Left ventricle myocardium inferior (tissue), 1 donor: ENCODE measurements at regions not wholly inside any gene's neighbourhood (a gene's known extent, or its start where the extent isn't known, plus 50 kb on each side); places are given as distances from the start of the nearest gene placed in this dataset.
A peak's percentile ranks its signal among the peaks of the same experiment; 100 is the strongest.
"Not testable (repeated sequence)": the region's sequence is repeated elsewhere in the genome, so short reads cannot be mapped to it uniquely, and the experiment has no call there.

ENCODE experiments used
- DNase-seq: peaks from one replicate; pipeline ENCODE4 v3.0.0-alpha.2; 2020
- H3K27ac ChIP-seq: fragments of 200-600 bp; replicated peaks from 2 replicates; pipeline ENCODE4 v1.8.0; 2021
- H3K27me3 ChIP-seq: fragments of 200-600 bp; 2 replicates; pipeline ENCODE4 v1.8.0; 2021; ENCODE audit warnings: low read depth
- H3K36me3 ChIP-seq: fragments of 200-600 bp; 2 replicates; pipeline ENCODE4 v1.8.0; 2021
- H3K4me1 ChIP-seq: fragments of 200-600 bp; 2 replicates; pipeline ENCODE4 v1.8.0; 2021
- H3K4me3 ChIP-seq: fragments of 200-600 bp; 2 replicates; pipeline ENCODE4 v1.8.0; 2021; ENCODE audit warnings: mild to moderate bottlenecking, moderate library complexity
- H3K9me3 ChIP-seq: fragments of 200-600 bp; replicated peaks from 2 replicates; pipeline ENCODE4 v1.8.0; 2021
- CTCF ChIP-seq: fragments of 200-600 bp; IDR thresholded peaks from 2 replicates; pipeline ENCODE4 v1.8.0; 2021; ENCODE audit warnings: antibody characterized with exemption, mild to moderate bottlenecking, borderline replicate concordance
- intact Hi-C: fragments of 100-400 bp; cut with micrococcal nuclease; formaldehyde crosslinking; loops from one replicate; pipeline ENCODE4 v1.11.0; 2022
- donor health status: DM: no; HTN: yes; CAD: no; lungs with severe emphysema.

DNA sequence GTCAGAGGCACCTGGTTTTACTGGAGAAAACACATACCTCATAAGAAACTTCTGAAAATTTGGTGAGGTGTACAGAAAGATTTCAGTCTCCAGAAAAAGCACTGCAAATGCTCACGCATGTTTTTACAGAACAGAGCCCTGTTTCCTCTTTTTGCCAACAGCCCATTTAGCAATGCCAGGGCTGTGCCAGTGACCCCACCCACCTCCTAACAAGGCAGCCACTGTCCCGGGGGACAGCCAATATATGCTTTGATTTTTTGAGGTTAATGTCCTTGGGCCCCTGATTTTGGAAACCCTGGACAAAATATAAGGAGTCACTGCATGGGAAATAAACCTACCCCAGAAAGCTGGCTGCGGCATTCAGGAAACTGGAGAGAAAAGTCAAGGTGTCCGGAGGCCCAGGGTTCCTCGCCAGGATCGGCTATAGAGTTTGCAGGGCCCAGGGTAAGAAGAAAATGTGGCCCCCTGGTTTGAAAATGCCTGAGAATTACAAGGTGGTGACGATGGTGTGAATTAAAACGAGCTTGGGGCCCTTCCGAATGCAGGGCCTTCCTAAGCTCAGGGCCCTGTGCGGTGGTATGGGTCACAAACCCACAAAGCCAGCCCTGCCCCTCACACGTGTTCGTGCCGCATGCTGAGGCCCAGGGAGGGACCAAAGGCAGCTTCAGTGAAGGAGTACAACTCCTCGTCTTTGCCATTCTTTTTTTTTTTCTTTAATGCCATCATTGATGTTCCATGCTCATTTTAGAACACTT lies 71.1 kb upstream of the WNT7B start:
- peaks cover 95% of the 10 kb centered on the region for H3K4me1 ChIP-seq
- no peaks in the 10 kb centered on the region for H3K27me3 ChIP-seq
- H3K27ac ChIP-seq, result peak overlapping the region; percentile 100
- H3K4me3 ChIP-seq, result peak overlapping the region; percentile 26
- no peaks in the 10 kb centered on the region for H3K36me3 ChIP-seq
- H3K9me3 ChIP-seq, result no peaks in the 10 kb centered on the region
- DNase-seq, result peak; percentile 44
- intact Hi-C loops, result no loop called here
- TF ChIP-seq CTCF, result no peak

DNA sequence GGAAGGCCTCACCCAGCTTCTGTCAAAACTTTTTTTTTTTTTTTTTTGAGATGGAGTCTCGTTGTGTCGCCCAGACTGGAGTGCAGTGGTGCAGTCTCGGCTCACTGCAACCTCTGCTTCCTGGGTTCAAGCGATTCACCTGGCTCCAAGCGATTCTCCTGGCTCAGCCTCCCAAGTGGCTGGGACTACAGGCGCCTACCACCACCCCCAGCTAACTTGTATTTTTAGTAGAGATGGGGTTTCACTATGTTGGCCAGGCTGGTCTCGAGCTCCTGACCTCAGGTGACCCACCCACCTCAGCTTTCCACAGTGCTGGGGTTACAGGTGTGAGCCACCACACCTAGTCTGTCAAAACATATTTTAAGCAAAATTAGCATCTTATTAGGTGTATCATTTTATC lies 71.7 kb upstream of the WNT7B start:
- H3K9me3 ChIP-seq, DNase-seq, H3K4me3 ChIP-seq, H3K27me3 ChIP-seq, H3K36me3 ChIP-seq, intact Hi-C loops: not testable (repeated sequence)
- Histone ChIP-seq H3K4me1 (peaks cover 95% of the 10 kb centered on the region), H3K27ac (peak overlapping the region; percentile 100)

GRCh38 chr22:46049726-46050450 lies 72.9 kb upstream of the WNT7B start:
- no peaks in the 10 kb centered on the region for H3K27me3 ChIP-seq
- H3K4me1 ChIP-seq, result peaks cover 98% of the 10 kb centered on the region
- intact Hi-C loops, result no loop called here
- peak overlapping the region; percentile 100 for H3K27ac ChIP-seq
- peak; percentile 14 for DNase-seq
- no peak overlapping the region for H3K4me3 ChIP-seq
- H3K36me3 ChIP-seq, result no peaks in the 10 kb centered on the region
- H3K9me3 ChIP-seq, result no peaks in the 10 kb centered on the region
- no peak for TF ChIP-seq CTCF

DNA sequence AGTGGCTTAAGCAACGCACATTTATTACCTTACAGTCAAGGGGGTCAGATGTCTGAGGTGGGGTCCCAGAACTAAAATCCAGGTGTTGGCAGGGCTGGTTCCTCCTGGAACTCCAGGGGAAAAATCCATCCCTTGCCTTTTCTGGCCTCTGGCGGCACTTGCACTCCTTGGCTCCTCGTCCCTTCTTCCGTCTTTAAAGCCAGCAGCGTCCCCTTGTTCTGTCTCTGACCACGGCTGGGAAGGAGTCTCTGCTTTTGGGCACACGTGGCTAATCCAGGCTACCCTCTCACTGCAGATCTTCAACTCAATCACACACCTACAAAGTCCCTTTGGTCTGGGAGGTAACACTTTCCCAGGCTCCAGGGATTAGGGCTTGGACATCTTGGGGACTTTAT lies 73.5 kb upstream of the WNT7B start:
- H3K27me3 ChIP-seq, result no peaks in the 10 kb centered on the region
- H3K4me1 ChIP-seq, result peaks cover 98% of the 10 kb centered on the region
- no peak for DNase-seq
- H3K4me3 ChIP-seq, result no peak overlapping the region
- H3K27ac ChIP-seq, result peak overlapping the region; percentile 100
- intact Hi-C loops, result no loop called here
- H3K9me3 ChIP-seq, result no peaks in the 10 kb centered on the region
- no peak for TF ChIP-seq CTCF
- H3K36me3 ChIP-seq, result no peaks in the 10 kb centered on the region

- Histone ChIP-seq H3K9me3 (no peaks in the 10 kb centered on the region), H3K36me3 (no peaks in the 10 kb centered on the region), H3K27me3 (no peaks in the 10 kb centered on the region), H3K27ac (peak overlapping the region; percentile 100), H3K4me1 (peaks cover 98% of the 10 kb centered on the region), H3K4me3 (no peak overlapping the region)
- peak; percentile 12 for DNase-seq
- intact Hi-C loops, result no loop called here
- no peak for TF ChIP-seq CTCF
Measured at GRCh38 chr22:46050916-46051614, 74.1 kb upstream of the WNT7B start.
